Right hindlimb (tissue), 1 donor: ENCODE measurements at regions not wholly inside any gene's neighbourhood (a gene's known extent, or its start where the extent isn't known, plus 50 kb on each side); places are given as distances from the start of the nearest gene placed in this dataset.
A peak's percentile ranks its signal among the peaks of the same experiment; 100 is the strongest.

Experiments used
- DNase-seq: peaks from one replicate; pipeline ENCODE4 v3.0.0-alpha.2; 2018

- no peak for DNase-seq
These were observed 50.3 kb upstream of the STX16 start for GRCh38 chr20:58600756-58601155.

GRCh38 chr20:58599966-58600365 is 51.1 kb upstream of the STX16 start:
- no peak for DNase-seq

- DNase-seq: peak; percentile 61
These were observed 52.7 kb upstream of the STX16 start for GRCh38 chr20:58598211-58599015.

GRCh38 chr20:58597249-58597891 is 53.7 kb upstream of the STX16 start:
- DNase-seq: peak; percentile 95

- DNase-seq: peak; percentile 92
These were observed 54.3 kb upstream of the STX16 start for GRCh38 chr20:58596750-58597248.

- DNase-seq: no peak
These were observed 54.8 kb upstream of the STX16 start for GRCh38 chr20:58596244-58596643.

GRCh38 chr20:58595167-58595566 is 55.9 kb upstream of the STX16 start:
- DNase-seq: no peak

GRCh38 chr20:58593880-58594638 is 57.0 kb upstream of the STX16 start:
- no peak for DNase-seq

- no peak for DNase-seq
These were observed 58.9 kb upstream of the STX16 start for GRCh38 chr20:58592076-58592695.

GRCh38 chr20:58590679-58591473 is 60.2 kb upstream of the STX16 start:
- peak; percentile 47 for DNase-seq

- no peak for DNase-seq
These were observed 63.6 kb upstream of the STX16 start for GRCh38 chr20:58587467-58587866.

- no peak for DNase-seq
These were observed 64.5 kb upstream of the STX16 start for GRCh38 chr20:58586565-58587093.

- no peak for DNase-seq
These were observed 65.1 kb upstream of the STX16 start for GRCh38 chr20:58585753-58586540.

- no peak for DNase-seq
These were observed 66.0 kb upstream of the STX16 start for GRCh38 chr20:58584881-58585752.

- DNase-seq: no peak
These were observed 66.8 kb upstream of the STX16 start for GRCh38 chr20:58584051-58584824.

GRCh38 chr20:58583586-58583985 is 67.5 kb upstream of the STX16 start:
- no peak for DNase-seq

- no peak for DNase-seq
These were observed 67.9 kb upstream of the STX16 start for GRCh38 chr20:58583176-58583575.

- DNase-seq: no peak
These were observed 65.3 kb upstream of the APCDD1L start for GRCh38 chr20:58580474-58580835.

GRCh38 chr20:58579819-58580473 is 64.7 kb upstream of the APCDD1L start:
- no peak for DNase-seq
